GM19467 (cell line): ENCODE measurements at regions not wholly inside any gene's neighbourhood (a gene's known extent, or its start where the extent isn't known, plus 50 kb on each side); places are given as distances from the start of the nearest gene placed in this dataset.
"Not testable (repeated sequence)": the region's sequence is repeated elsewhere in the genome, so short reads cannot be mapped to it uniquely, and the experiment has no call there.

ENCODE experiments used
- ATAC-seq: cut with Tn5 transposase; IDR thresholded peaks from one replicate; pipeline ENCODE4 v1.9.1; 2021; ENCODE audit warnings: mild to moderate bottlenecking, moderate library complexity; ENCODE audit not compliant: unreplicated experiment

DNA sequence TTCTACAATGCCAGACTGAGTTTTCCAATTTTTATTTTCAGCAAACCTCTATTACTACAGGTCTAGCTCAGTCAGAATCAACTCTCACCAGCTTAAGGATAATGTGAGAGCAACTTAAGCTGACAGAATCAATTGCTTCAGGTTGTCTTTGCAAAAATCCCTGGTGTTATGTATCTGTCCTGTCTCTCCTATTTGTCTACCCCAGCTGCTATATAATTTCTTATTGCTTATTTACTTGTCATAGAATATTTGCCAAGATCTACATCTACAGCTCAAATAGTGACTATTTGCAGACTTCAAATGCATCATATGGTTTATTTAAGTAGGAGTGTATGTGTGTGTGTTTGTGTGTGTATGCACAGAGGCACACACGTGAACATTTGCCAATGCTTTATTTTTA lies 54.1 kb downstream of the FOXG1 start:
- no peak for ATAC-seq

GRCh38 chr14:28821993-28822392 lies 55.4 kb downstream of the FOXG1 start:
- ATAC-seq, result no peak

- ATAC-seq, result no peak
Observed at GRCh38 chr14:28823245-28823644, 56.7 kb downstream of the FOXG1 start.

GRCh38 chr14:28830115-28830534 lies 63.5 kb downstream of the FOXG1 start:
- ATAC-seq, result no peak

- ATAC-seq, result peak; percentile 99
Observed at GRCh38 chr14:28831126-28831525, 64.5 kb downstream of the FOXG1 start.

DNA sequence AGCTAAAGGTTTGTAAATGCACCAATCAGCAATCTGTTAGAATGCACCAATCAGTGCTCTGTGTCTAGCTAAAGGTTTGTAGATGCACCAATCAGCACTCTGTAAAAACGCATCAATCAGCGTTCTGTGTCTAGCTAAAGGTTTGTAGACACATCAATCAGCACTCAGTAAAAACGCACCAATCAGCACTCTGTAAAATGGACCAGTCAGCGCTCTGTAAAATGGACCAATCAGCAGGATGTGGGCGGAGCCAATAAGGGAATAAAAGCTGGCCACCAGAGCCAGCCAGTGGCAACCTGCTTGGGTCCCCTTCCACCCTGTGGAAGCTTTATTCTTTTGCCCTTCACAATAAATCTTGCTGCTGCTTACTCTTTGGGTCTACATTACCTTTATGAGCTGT lies 76.0 kb downstream of the FOXG1 start:
- ATAC-seq, result not testable (repeated sequence)

GRCh38 chr14:28867571-28867970 lies 101.0 kb downstream of the FOXG1 start:
- no peak for ATAC-seq

GRCh38 chr14:28870033-28870564 lies 103.5 kb downstream of the FOXG1 start:
- ATAC-seq, result no peak

GRCh38 chr14:28875934-28876571 lies 109.5 kb downstream of the FOXG1 start:
- ATAC-seq, result no peak

GRCh38 chr14:28876572-28876945 lies 110.0 kb downstream of the FOXG1 start:
- ATAC-seq, result no peak

- ATAC-seq, result no peak
Observed at GRCh38 chr14:28877923-28878322, 111.3 kb downstream of the FOXG1 start.

DNA sequence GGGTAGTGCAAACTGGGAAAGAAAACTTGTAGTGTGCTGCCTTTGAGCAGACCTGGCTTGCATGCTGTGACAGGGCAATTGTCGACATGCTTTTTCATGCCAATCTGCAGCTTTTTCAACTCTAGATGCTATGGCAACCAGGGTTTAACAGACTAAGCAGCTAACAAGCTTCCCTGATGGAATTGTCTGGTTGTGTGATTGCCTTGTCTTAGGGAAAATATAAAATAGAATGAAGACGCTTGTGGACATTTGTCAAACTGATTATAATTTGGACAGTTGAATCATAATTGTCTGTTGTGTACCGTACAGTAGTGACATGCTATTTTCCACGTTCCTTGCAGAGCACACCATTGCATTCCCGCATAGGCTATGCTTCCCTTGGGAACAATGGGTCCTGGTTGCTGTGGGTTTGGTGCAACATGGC lies 113.0 kb downstream of the FOXG1 start:
- ATAC-seq, result no peak

DNA sequence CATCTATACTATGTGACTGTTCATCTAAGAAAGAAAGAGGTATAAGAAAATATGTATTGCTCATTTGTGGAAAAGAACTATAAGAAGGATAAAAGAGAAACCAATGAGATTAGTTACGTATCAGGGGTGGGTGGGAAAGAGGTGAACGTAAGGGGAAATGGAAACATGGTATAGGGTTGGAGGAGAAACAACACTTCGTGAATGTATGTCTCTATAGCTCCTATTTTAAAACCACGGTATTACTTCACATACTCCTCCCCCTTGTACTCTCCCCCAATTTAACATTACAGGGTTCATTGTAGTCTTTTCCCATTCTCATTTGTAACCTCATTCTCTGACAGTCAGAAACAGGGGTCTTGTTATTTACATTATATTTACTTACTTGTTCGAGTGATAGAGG lies 120.4 kb downstream of the FOXG1 start:
- ATAC-seq, result no peak

DNA sequence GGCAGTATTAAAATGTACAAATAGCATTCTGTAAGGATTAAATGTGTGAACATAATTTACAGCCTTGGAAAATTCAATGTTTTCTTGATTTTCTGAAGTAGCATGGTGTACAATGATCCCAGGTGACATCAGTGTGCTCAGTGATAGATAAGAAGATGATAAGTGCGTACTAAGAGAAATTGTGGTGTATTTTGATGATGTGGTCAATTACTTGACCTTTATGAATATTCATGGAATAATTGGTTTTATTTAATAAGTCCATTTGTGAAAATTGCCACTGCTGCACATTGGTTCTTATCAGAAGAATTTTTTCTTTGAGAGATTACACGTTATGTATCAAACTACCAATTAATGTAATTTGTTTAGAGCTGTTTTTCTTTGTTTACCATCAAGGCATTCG lies 128.8 kb downstream of the FOXG1 start:
- ATAC-seq, result no peak

DNA sequence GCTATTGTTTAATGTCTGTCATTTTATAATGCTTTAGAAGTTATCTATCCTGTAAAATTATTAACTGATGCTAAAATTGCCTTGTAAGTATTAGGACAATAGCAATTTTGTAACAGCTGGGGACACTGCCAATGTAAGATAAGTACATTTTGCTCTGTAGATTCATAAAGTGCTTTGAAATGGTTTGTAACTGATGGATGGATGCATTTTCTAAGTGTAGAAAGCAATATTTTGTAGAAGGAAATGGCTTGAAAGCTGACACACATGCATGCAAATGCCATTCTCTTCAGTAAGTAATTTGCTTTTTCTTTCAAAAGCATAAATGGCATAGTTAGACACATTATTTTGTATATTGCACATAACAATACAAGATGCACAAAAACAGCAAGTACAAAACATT lies 129.8 kb downstream of the FOXG1 start:
- no peak for ATAC-seq

GRCh38 chr14:28901631-28902030 lies 135.0 kb downstream of the FOXG1 start:
- no peak for ATAC-seq

DNA sequence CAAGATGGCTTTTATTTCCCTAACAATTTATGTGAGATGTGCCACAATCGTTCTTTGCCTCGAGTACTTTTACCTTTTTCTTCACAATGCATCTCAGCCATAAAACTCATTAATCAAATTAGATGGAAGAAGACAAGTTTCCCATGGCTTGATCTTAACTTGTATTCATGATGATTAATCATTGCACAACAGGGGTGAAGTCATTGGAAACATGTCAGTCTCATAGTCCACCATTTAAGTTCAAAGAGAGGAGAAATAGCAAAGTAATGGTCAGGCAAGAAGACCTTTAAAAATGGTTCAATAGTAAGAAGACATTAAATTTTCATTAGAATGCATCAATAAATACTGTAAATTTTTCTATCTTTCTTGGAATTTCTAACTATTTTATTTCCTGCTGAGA lies 136.3 kb downstream of the FOXG1 start:
- ATAC-seq, result no peak

DNA sequence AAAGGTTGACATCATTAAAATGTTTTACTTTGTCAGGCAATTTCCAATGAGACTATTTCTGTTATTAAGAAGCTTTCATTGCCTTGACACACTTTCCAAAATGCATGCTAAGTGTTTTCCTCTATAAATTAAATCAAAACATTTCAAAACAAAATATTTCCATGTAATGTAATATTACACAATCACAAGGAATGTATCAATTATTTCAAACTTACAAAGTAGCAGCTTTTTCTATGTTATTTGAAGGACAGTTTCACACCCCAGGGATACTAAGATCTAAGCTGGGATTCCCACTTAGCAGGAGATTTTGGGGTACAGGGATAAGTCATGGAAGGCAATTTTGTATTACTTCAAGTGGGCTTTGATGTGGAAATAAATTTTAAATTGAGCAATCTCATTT lies 144.9 kb downstream of the FOXG1 start:
- no peak for ATAC-seq

DNA sequence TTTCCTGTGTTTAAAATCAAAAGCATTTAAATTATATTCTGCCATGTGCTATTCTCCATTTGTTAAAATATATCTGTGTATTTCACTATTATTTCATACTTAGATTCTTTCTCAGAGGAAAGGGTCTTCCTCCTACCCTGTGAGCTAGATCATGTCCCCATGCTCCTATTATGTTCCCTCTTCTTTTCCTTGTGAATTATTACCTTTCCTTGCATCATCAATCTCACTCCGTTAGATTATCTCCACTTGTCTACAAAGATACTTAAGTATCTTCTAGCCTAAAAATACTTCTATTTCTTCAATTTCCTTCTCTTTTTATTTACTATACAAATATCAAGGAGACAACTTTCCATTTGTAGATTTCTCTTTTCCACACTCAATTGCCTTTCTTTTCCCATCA lies 146.5 kb downstream of the FOXG1 start:
- ATAC-seq, result no peak

GRCh38 chr14:28926122-28926521 lies 159.5 kb downstream of the FOXG1 start:
- no peak for ATAC-seq

DNA sequence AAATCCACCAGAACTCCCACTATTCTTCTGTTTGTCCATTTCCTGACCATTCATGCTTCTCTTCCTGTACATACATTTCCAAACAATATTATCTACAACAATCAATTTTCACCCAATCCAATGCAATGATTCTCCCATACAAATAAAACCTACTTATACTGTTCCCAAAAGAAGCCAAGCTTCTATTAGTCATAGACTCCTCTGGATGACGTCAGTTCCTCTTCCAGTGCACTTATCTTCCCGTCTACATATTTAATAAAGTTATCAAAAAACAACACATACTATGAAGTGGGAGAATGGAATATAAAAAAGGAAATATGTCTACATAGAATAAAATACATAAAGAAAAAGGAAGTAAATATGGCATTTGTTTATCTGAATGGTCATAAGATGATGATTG lies 165.4 kb downstream of the FOXG1 start:
- no peak for ATAC-seq

GRCh38 chr14:28936601-28937000 lies 170.0 kb downstream of the FOXG1 start:
- ATAC-seq, result no peak

- ATAC-seq, result no peak
Observed at GRCh38 chr14:28941758-28942157, 175.2 kb downstream of the FOXG1 start.
